SU-DHL-6 (cell line): ENCODE measurements at regions not wholly inside any gene's neighbourhood (a gene's known extent, or its start where the extent isn't known, plus 50 kb on each side); places are given as distances from the start of the nearest gene placed in this dataset.

Source experiments
- H2AFZ ChIP-seq: fragments of 200-600 bp; sonication (generic); 2 replicates; pipeline ENCODE4 v1.6.1; 2014; ENCODE audit warnings: low read depth, mild to moderate bottlenecking, moderate library complexity, mixed read lengths, antibody characterized with exemption, low read length; ENCODE audit not compliant: severe bottlenecking
- H3F3A ChIP-seq: fragments of 200-600 bp; shearing (Covaris generic); 2 replicates; pipeline ENCODE4 v1.6.0; 2016; ENCODE audit warnings: antibody characterized with exemption, mild to moderate bottlenecking; ENCODE audit not compliant: insufficient read depth
- H3K27ac ChIP-seq: fragments of 200-600 bp; sonication (generic); 2 replicates; pipeline ENCODE4 v1.5.1; 2016; ENCODE audit warnings: low read depth, mild to moderate bottlenecking, low read length, moderate library complexity, mixed read lengths
- H3K27me3 ChIP-seq: fragments of 200-600 bp; sonication (generic), shearing (Covaris generic); 2 replicates; pipeline ENCODE4 v1.6.0; 2014; ENCODE audit warnings: mild to moderate bottlenecking, low read length
- H3K36me3 ChIP-seq: fragments of 200-600 bp; sonication (generic); 2 replicates; pipeline ENCODE4 v1.6.1; 2014; ENCODE audit warnings: mild to moderate bottlenecking, low read length, mixed read lengths
- H3K4me2 ChIP-seq: fragments of 300-600, 200-600 bp; shearing (Covaris generic), sonication (generic); 2 replicates; pipeline ENCODE4 v1.6.0; 2014; ENCODE audit warnings: low read length, low read depth, mild to moderate bottlenecking; ENCODE audit not compliant: poor library complexity, severe bottlenecking
- H3K4me3 ChIP-seq: fragments of 200-600 bp; sonication (generic); 2 replicates; pipeline ENCODE4 v1.5.1; 2014; ENCODE audit warnings: antibody characterized with exemption, low read length, mild to moderate bottlenecking, mixed read lengths; ENCODE audit not compliant: insufficient read depth, poor library complexity, severe bottlenecking
- H3K79me2 ChIP-seq: fragments of 200-600 bp; sonication (generic); 2 replicates; pipeline ENCODE4 v1.6.1; 2014; ENCODE audit warnings: mild to moderate bottlenecking, low read length, moderate library complexity; ENCODE audit not compliant: insufficient read depth
- H3K9ac ChIP-seq: fragments of 200-600 bp; sonication (generic); 2 replicates; pipeline ENCODE4 v1.7.0; 2014; ENCODE audit warnings: mild to moderate bottlenecking, low read length
- H3K9me2 ChIP-seq: fragments of 200-600 bp; sonication (generic); replicated peaks from 2 replicates; pipeline ENCODE4 v1.6.1; 2014; ENCODE audit warnings: low read length; ENCODE audit not compliant: insufficient read depth
- H3K9me3 ChIP-seq: fragments of 200-600 bp; sonication (generic); 2 replicates; pipeline ENCODE4 v1.6.1; 2014; ENCODE audit warnings: low read length, mixed read lengths; ENCODE audit not compliant: insufficient read depth
- H4K20me1 ChIP-seq: fragments of 200-600 bp; sonication (generic); 2 replicates; pipeline ENCODE4 v1.6.1; 2014; ENCODE audit warnings: low read depth, mild to moderate bottlenecking, antibody characterized with exemption, low read length, moderate library complexity, mixed read lengths
- EZH2phosphoT487 ChIP-seq: fragments of 200-600 bp; sonication (generic), shearing (Covaris generic); conservative IDR thresholded peaks from 2 replicates; pipeline ENCODE4 v1.6.1; 2018; ENCODE audit warnings: mild to moderate bottlenecking, antibody characterized with exemption, low read length, moderate library complexity, mixed read lengths
- TF ChIP-seq, protein P1 (sequence below): fragments of 200-600 bp; sonication (generic); IDR thresholded peaks from one replicate; pipeline ENCODE4 v1.5.1; 2017; ENCODE audit warnings: antibody characterized with exemption, mild to moderate bottlenecking, low read length, moderate library complexity; ENCODE audit not compliant: insufficient read depth, poor library complexity, severe bottlenecking

DNA sequence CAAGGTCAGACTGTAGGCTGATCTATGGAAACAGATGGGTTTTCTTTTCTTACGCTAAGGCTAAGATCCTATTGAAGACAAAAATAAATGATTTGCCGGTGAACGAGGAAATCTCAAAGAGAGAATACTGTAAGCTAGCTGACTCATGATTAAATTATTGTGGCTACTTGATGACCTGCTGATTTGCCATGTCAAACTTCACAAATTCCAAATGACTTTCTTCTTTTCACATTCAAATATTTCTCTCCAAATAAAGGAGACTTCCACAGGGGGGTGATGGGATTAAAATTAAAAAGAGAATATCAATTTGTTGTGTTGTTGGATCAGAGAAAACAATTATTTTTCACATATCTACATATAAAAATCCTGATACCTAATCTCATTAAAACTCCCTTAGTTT is 860.6 kb upstream of the ZWINT start:
- TF ChIP-seq, protein P1, sequence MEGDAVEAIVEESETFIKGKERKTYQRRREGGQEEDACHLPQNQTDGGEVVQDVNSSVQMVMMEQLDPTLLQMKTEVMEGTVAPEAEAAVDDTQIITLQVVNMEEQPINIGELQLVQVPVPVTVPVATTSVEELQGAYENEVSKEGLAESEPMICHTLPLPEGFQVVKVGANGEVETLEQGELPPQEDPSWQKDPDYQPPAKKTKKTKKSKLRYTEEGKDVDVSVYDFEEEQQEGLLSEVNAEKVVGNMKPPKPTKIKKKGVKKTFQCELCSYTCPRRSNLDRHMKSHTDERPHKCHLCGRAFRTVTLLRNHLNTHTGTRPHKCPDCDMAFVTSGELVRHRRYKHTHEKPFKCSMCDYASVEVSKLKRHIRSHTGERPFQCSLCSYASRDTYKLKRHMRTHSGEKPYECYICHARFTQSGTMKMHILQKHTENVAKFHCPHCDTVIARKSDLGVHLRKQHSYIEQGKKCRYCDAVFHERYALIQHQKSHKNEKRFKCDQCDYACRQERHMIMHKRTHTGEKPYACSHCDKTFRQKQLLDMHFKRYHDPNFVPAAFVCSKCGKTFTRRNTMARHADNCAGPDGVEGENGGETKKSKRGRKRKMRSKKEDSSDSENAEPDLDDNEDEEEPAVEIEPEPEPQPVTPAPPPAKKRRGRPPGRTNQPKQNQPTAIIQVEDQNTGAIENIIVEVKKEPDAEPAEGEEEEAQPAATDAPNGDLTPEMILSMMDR, result no peak
- TF ChIP-seq EZH2phosphoT487, result no peak
- Histone ChIP-seq H4K20me1 (no peaks in the 10 kb centered on the region), H2AFZ (no peak overlapping the region), H3K9ac (no peak overlapping the region), H3K9me3 (no peaks in the 10 kb centered on the region), H3K4me3 (no peak overlapping the region), H3K36me3 (no peaks in the 10 kb centered on the region), H3K27ac (no peak overlapping the region), H3F3A (no peaks in the 10 kb centered on the region), H3K4me2 (no peak overlapping the region), H3K79me2 (no peaks in the 10 kb centered on the region), H3K27me3 (no peaks in the 10 kb centered on the region), H3K9me2 (no peaks in the 10 kb centered on the region)

DNA sequence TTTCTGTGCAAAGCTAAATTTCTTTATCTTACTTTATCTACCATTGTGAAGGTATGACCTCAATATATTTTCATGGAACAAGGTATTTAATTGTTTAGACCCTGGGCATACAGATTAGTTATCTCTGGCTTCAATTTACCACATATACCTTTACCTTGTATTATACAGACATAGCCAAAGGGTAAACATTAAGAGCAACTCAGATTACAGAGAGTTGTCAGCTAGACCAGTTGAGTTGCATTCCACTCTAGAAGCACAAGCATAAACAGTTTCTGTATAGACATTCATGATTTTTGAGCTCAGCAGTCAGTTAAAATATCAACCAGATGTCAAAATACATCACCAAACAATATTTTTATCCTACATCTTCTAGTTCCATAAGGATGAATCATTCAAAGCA is 857.3 kb upstream of the ZWINT start:
- no peaks in the 10 kb centered on the region for H3K27me3 ChIP-seq
- H2AFZ ChIP-seq, result no peak overlapping the region
- no peaks in the 10 kb centered on the region for H3K9me3 ChIP-seq
- no peak overlapping the region for H3K4me2 ChIP-seq
- no peaks in the 10 kb centered on the region for H3F3A ChIP-seq
- TF ChIP-seq, protein P1, result no peak
- no peak for TF ChIP-seq EZH2phosphoT487
- H3K9ac ChIP-seq, result no peak overlapping the region
- H4K20me1 ChIP-seq, result no peaks in the 10 kb centered on the region
- no peak overlapping the region for H3K27ac ChIP-seq
- H3K4me3 ChIP-seq, result no peak overlapping the region
- H3K36me3 ChIP-seq, result no peaks in the 10 kb centered on the region
- no peaks in the 10 kb centered on the region for H3K79me2 ChIP-seq
- H3K9me2 ChIP-seq, result no peaks in the 10 kb centered on the region

- H3K27ac ChIP-seq, result no peak overlapping the region
- no peaks in the 10 kb centered on the region for H3K36me3 ChIP-seq
- no peaks in the 10 kb centered on the region for H3K79me2 ChIP-seq
- H3K4me3 ChIP-seq, result no peak overlapping the region
- H3K9me2 ChIP-seq, result no peaks in the 10 kb centered on the region
- TF ChIP-seq, protein P1, result no peak
- TF ChIP-seq EZH2phosphoT487, result no peak
- no peaks in the 10 kb centered on the region for H3F3A ChIP-seq
- H4K20me1 ChIP-seq, result no peaks in the 10 kb centered on the region
- H3K27me3 ChIP-seq, result no peaks in the 10 kb centered on the region
- H3K9ac ChIP-seq, result no peak overlapping the region
- H2AFZ ChIP-seq, result no peak overlapping the region
- H3K9me3 ChIP-seq, result no peaks in the 10 kb centered on the region
- H3K4me2 ChIP-seq, result no peak overlapping the region
These were observed 841.3 kb upstream of the ZWINT start for GRCh38 chr10:57202356-57202755.
